ENCODE measurements at regions not wholly inside any gene's neighbourhood (a gene's known extent, or its start where the extent isn't known, plus 50 kb on each side); places are given as distances from the start of the nearest gene placed in this dataset.

DNA sequence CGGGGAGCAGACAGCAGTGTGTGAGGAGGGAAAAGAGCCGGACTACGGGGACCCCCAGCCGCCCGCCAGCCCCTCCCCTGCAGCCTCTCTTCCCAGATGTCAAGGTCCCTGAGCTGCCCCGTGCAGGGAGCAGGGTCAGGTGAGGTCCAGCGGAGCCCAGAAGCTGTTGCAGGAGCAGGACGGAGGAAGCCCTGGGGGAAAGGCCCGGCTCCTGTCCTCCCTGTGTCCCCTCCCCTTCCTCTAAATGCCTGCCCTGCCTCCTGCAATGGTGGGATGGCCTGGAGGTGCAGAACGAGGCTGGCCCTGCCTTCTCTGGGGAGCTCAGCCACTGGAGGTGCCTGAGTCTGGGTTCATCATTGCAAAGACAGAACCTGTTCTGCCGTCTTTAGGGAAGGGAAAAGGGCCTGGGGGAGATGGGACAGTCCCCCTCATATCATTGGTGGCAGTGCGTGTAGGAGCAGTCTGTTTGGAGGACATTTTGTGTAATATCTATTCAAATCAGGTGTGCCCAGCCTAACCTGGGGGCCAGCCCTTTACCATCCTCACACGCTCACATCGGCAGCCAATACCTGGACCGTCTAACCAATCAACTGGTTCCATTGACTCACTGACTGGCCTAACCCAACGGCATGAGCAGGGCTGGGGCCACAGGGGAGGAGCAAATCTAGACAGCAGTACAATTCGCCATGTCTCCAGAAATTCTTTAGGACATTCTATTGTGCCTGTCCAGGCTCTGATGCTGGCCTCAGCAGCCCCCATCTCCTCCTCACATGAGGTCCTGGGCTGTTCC lies 364.1 kb upstream of the SFSWAP start:
- Histone ChIP-seq H3K4me2 (ENCODE audit: low read length) (no peak overlapping the region), H2BK5ac (ENCODE audit: low read depth, low read length, poor library complexity) (no peak overlapping the region), H3K4ac (ENCODE audit: low read depth, low read length) (no peak overlapping the region), H2AFZ (ENCODE audit: insufficient read depth, low read length, poor library complexity) (no peak overlapping the region), H2BK120ac (ENCODE audit: insufficient read depth, low read length, poor library complexity) (no peak overlapping the region), H3K23ac (ENCODE audit: low read length) (no peak overlapping the region), H2AK5ac (ENCODE audit: low read length) (no peak overlapping the region), H3K27ac (ENCODE audit: low read depth, low read length) (no peak overlapping the region), H3K18ac (ENCODE audit: low read length) (no peak overlapping the region), H2BK12ac (ENCODE audit: low read length) (no peak overlapping the region), H3K4me3 (ENCODE audit: low read depth, low read length) (no peak overlapping the region), H3K4me1 (ENCODE audit: control insufficient read depth in 1 of 2, insufficient read depth in 2 of 2, low read length in 2 of 2) (peaks cover 0 to 3% of the 10 kb centered on the region in 2 experiments), H4K8ac (ENCODE audit: low read depth, low read length) (no peak overlapping the region), H3K27me3 (ENCODE audit: insufficient read depth, low read length) (no peaks in the 10 kb centered on the region), H3K79me2 (ENCODE audit: control insufficient read depth, insufficient read depth, low read length, poor library complexity) (no peaks in the 10 kb centered on the region), H3K14ac (ENCODE audit: low read length) (no peak overlapping the region), H3K79me1 (ENCODE audit: low read length) (no peaks in the 10 kb centered on the region), H3K9ac (ENCODE audit: low read length) (no peak overlapping the region), H3K9me3 (ENCODE audit: insufficient read depth, low read depth, low read length) (peaks cover 7% of the 10 kb centered on the region), H3K36me3 (ENCODE audit: control insufficient read depth in 1 of 2, insufficient read depth in 2 of 2, low read length in 2 of 2) (no peaks in the 10 kb centered on the region), H4K91ac (ENCODE audit: low read depth, low read length) (no peak overlapping the region), H4K12ac (ENCODE audit: low read depth, low read length) (no peak overlapping the region)
- no CpG with 5 or more reads among the region's 17 CpGs for WGBS (ENCODE audit: extremely low coverage, insufficient coverage, insufficient read length)
- peak in 1 of 2 donors; percentile 22 for DNase-seq

GRCh38 chr12:131347345-131347714 lies 363.6 kb upstream of the SFSWAP start:
- H3K4me1 ChIP-seq (ENCODE audit: control insufficient read depth in 1 of 2, insufficient read depth in 2 of 2, low read length in 2 of 2): peaks cover 0 to 3% of the 10 kb centered on the region in 2 experiments
- H3K23ac ChIP-seq (ENCODE audit: low read length): no peak overlapping the region
- no peak overlapping the region for H3K27ac ChIP-seq (ENCODE audit: low read depth, low read length)
- no peak overlapping the region for H2BK12ac ChIP-seq (ENCODE audit: low read length)
- H2BK120ac ChIP-seq (ENCODE audit: insufficient read depth, low read length, poor library complexity): no peak overlapping the region
- H4K91ac ChIP-seq (ENCODE audit: low read depth, low read length): no peak overlapping the region
- no peak overlapping the region for H3K4me2 ChIP-seq (ENCODE audit: low read length)
- peaks cover 9% of the 10 kb centered on the region for H3K9me3 ChIP-seq (ENCODE audit: insufficient read depth, low read depth, low read length)
- H2BK5ac ChIP-seq (ENCODE audit: low read depth, low read length, poor library complexity): no peak overlapping the region
- no peak overlapping the region for H4K8ac ChIP-seq (ENCODE audit: low read depth, low read length)
- DNase-seq: no peak
- H3K14ac ChIP-seq (ENCODE audit: low read length): no peak overlapping the region
- H3K4ac ChIP-seq (ENCODE audit: low read depth, low read length): no peak overlapping the region
- no peak overlapping the region for H3K18ac ChIP-seq (ENCODE audit: low read length)
- no peaks in the 10 kb centered on the region for H3K79me2 ChIP-seq (ENCODE audit: control insufficient read depth, insufficient read depth, low read length, poor library complexity)
- H3K4me3 ChIP-seq (ENCODE audit: low read depth, low read length): no peak overlapping the region
- H2AK5ac ChIP-seq (ENCODE audit: low read length): no peak overlapping the region
- H3K9ac ChIP-seq (ENCODE audit: low read length): no peak overlapping the region
- H3K79me1 ChIP-seq (ENCODE audit: low read length): no peaks in the 10 kb centered on the region
- H4K12ac ChIP-seq (ENCODE audit: low read depth, low read length): no peak overlapping the region
- H3K36me3 ChIP-seq (ENCODE audit: control insufficient read depth in 1 of 2, insufficient read depth in 2 of 2, low read length in 2 of 2): no peaks in the 10 kb centered on the region
- no CpG with 5 or more reads among the region's 11 CpGs for WGBS (ENCODE audit: extremely low coverage, insufficient coverage, insufficient read length)
- H2AFZ ChIP-seq (ENCODE audit: insufficient read depth, low read length, poor library complexity): no peak overlapping the region
- no peaks in the 10 kb centered on the region for H3K27me3 ChIP-seq (ENCODE audit: insufficient read depth, low read length)

GRCh38 chr12:131347732-131348131 lies 363.2 kb upstream of the SFSWAP start:
- Histone ChIP-seq H2AK5ac (ENCODE audit: low read length) (no peak overlapping the region), H3K4me3 (ENCODE audit: low read depth, low read length) (peak overlapping the region; percentile 29), H3K9ac (ENCODE audit: low read length) (no peak overlapping the region), H3K4me2 (ENCODE audit: low read length) (no peak overlapping the region), H3K4me1 (ENCODE audit: control insufficient read depth in 1 of 2, insufficient read depth in 2 of 2, low read length in 2 of 2) (peaks cover 0 to 3% of the 10 kb centered on the region in 2 experiments), H3K9me3 (ENCODE audit: insufficient read depth, low read depth, low read length) (peaks cover 10% of the 10 kb centered on the region), H2AFZ (ENCODE audit: insufficient read depth, low read length, poor library complexity) (no peak overlapping the region), H4K12ac (ENCODE audit: low read depth, low read length) (no peak overlapping the region), H3K18ac (ENCODE audit: low read length) (no peak overlapping the region), H2BK12ac (ENCODE audit: low read length) (no peak overlapping the region), H4K91ac (ENCODE audit: low read depth, low read length) (no peak overlapping the region), H3K4ac (ENCODE audit: low read depth, low read length) (no peak overlapping the region), H3K27ac (ENCODE audit: low read depth, low read length) (no peak overlapping the region), H4K8ac (ENCODE audit: low read depth, low read length) (no peak overlapping the region), H2BK5ac (ENCODE audit: low read depth, low read length, poor library complexity) (no peak overlapping the region), H2BK120ac (ENCODE audit: insufficient read depth, low read length, poor library complexity) (no peak overlapping the region), H3K14ac (ENCODE audit: low read length) (no peak overlapping the region), H3K23ac (ENCODE audit: low read length) (peak overlapping the region; percentile 31), H3K79me1 (ENCODE audit: low read length) (no peaks in the 10 kb centered on the region), H3K27me3 (ENCODE audit: insufficient read depth, low read length) (no peaks in the 10 kb centered on the region), H3K79me2 (ENCODE audit: control insufficient read depth, insufficient read depth, low read length, poor library complexity) (no peaks in the 10 kb centered on the region), H3K36me3 (ENCODE audit: control insufficient read depth in 1 of 2, insufficient read depth in 2 of 2, low read length in 2 of 2) (no peaks in the 10 kb centered on the region)
- DNase-seq: no peak
- WGBS (ENCODE audit: extremely low coverage, insufficient coverage, insufficient read length): no CpG with 5 or more reads among the region's 7 CpGs

GRCh38 chr12:131348231-131348630 lies 362.7 kb upstream of the SFSWAP start:
- no CpG with 5 or more reads among the region's 13 CpGs for WGBS (ENCODE audit: extremely low coverage, insufficient coverage, insufficient read length)
- Histone ChIP-seq H3K4me2 (ENCODE audit: low read length) (no peak overlapping the region), H4K91ac (ENCODE audit: low read depth, low read length) (no peak overlapping the region), H3K36me3 (ENCODE audit: control insufficient read depth in 1 of 2, insufficient read depth in 2 of 2, low read length in 2 of 2) (no peaks in the 10 kb centered on the region), H3K4me1 (ENCODE audit: control insufficient read depth in 1 of 2, insufficient read depth in 2 of 2, low read length in 2 of 2) (peaks cover 0 to 3% of the 10 kb centered on the region in 2 experiments), H3K79me2 (ENCODE audit: control insufficient read depth, insufficient read depth, low read length, poor library complexity) (no peaks in the 10 kb centered on the region), H2AK5ac (ENCODE audit: low read length) (no peak overlapping the region), H2BK12ac (ENCODE audit: low read length) (no peak overlapping the region), H3K27me3 (ENCODE audit: insufficient read depth, low read length) (no peaks in the 10 kb centered on the region), H2BK5ac (ENCODE audit: low read depth, low read length, poor library complexity) (no peak overlapping the region), H3K4me3 (ENCODE audit: low read depth, low read length) (peak overlapping the region; percentile 18), H4K8ac (ENCODE audit: low read depth, low read length) (no peak overlapping the region), H3K4ac (ENCODE audit: low read depth, low read length) (no peak overlapping the region), H2AFZ (ENCODE audit: insufficient read depth, low read length, poor library complexity) (no peak overlapping the region), H3K18ac (ENCODE audit: low read length) (no peak overlapping the region), H3K79me1 (ENCODE audit: low read length) (no peaks in the 10 kb centered on the region), H3K9me3 (ENCODE audit: insufficient read depth, low read depth, low read length) (peaks cover 10% of the 10 kb centered on the region), H3K14ac (ENCODE audit: low read length) (no peak overlapping the region), H3K9ac (ENCODE audit: low read length) (no peak overlapping the region), H3K23ac (ENCODE audit: low read length) (no peak overlapping the region), H3K27ac (ENCODE audit: low read depth, low read length) (no peak overlapping the region), H4K12ac (ENCODE audit: low read depth, low read length) (no peak overlapping the region), H2BK120ac (ENCODE audit: insufficient read depth, low read length, poor library complexity) (no peak overlapping the region)
- DNase-seq: no peak

Data from trophoblast cell (in vitro differentiated cells and primary cell).